ENCODE measurements at regions not wholly inside any gene's neighbourhood (a gene's known extent, or its start where the extent isn't known, plus 50 kb on each side); places are given as distances from the start of the nearest gene placed in this dataset.
"Not testable (repeated sequence)": the region's sequence is repeated elsewhere in the genome, so short reads cannot be mapped to it uniquely, and the experiment has no call there.

DNA sequence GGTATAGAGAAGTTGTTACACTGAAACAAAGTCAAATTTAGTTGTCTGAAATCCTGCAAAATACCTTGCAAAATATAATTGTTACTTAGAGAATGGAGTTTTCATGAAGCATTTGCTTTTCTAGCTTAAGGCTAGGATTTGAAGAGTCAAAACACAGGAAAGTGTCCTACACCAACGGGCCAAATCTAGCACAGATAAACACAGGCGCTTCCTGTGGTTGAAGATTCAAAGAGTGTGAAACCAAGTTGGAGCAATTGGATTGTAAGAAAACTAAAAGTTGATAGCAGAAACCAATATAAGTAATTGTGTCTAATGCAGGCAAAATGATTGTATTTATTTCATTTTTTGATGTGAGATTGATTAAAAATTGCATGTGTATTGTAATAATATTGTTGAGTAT lies 2002.5 kb upstream of the TENM3 start:
- no peak for DNase-seq (ENCODE audit: low read depth in 4 of 4, low spot score in 3 of 4)

DNA sequence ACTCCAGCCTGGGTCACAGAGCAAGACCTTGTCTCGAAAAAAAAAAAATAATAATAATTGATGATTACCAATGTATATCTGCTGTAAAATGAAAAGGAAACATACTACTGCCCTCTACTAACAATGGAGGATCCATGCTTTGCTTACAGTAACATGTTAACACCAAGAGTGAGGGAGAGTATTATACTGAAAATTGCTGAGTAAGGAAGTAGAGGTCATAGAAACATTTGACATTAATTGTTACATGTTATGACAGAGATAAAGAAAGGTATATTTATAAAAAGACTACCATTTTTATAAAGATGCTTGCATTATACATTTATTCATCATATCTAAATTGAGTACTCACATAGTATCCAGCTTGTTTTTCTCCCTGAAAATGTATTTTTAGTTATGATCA lies 1989.8 kb upstream of the TENM3 start:
- DNase-seq (ENCODE audit: low read depth in 4 of 4, low spot score in 3 of 4): no peak

DNA sequence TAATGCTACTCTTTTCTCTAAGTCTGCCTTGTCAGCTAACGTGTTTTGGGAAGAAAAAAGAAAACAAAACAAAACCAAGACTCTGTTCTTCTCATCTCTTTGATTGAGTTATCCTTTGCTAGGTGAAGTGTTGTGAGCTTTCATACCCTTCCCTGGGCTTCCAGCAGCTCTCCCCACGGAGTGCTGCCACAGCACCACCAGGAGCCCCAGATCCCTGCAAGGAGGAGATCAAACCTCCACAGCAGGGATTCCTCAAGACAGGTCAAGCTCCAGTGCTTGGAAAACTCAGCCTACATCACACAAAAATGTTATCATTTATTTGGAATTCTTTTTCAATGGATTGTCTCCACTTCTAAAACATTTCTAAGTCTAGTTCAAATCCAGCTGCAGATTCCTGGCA lies 1981.9 kb upstream of the TENM3 start:
- DNase-seq (ENCODE audit: low read depth in 4 of 4, low spot score in 3 of 4): no peak

DNA sequence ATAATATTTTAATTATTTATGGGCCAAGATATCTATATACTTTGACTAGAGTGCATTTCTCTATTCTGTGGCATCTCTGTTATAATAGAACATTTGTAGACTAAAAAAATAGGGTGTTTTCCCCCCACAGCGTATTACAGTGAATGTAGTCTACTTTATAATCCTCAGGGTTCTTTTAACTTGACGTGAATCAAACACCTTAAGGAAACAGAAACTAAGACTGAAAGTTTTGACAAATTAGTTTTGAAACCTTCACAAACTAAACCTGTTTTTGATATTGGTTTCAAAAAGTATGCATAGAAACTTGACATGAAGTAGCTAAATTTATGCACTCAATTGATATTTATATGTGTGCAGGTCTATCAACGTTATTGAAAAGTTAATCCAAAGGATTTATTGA lies 1963.1 kb upstream of the TENM3 start:
- no peak for DNase-seq (ENCODE audit: low read depth in 4 of 4, low spot score in 3 of 4)

DNA sequence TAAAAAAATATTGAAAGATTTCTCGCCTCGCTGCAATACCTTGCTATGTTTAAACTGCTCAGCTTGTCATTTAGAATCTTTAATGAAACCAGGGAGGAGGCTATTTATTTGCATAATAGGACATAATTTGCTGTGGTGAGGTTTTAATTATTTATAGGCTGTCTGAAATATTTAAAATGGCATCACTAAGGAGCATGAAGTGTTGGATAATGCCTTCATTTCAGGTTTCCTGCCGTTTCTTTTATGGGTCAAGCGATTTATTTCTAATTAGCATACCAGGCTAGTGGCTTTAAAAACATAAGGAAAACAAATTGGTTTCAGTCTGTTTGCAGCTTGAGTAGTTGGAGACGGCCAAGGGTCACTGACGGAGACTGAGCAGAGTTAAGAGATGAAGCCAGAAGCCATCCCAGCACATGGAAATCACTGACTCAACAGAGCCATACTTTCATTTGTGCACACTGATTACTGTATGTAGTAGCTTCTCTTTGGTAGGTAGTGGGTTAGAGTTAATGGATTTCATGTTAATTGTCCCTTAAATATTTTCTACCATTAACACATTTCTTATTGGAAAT lies 1962.4 kb upstream of the TENM3 start:
- peak in 1 of 4 donors; percentile 10 for DNase-seq (ENCODE audit: low read depth in 4 of 4, low spot score in 3 of 4)

DNA sequence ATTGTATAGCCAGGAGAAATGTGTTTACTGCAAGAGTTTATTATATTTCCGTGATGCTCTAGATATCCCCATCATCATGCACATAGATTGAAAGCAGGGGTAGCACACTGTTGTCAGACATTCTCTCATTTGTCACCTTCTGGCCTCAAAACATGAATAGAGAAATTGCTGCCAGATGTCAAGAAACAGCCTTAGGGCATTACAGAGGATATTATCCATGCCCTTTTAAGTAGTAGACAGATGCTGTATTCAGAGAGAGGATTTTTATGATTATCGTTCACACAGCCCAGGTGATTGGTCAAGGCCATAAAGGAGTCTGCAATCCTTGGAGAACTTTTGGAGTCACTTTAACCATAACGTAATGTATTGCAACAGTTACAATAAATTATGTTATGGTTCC lies 1961.5 kb upstream of the TENM3 start:
- no peak for DNase-seq (ENCODE audit: low read depth in 4 of 4, low spot score in 3 of 4)

GRCh38 chr4:180284267-180284666 lies 1958.9 kb upstream of the TENM3 start:
- DNase-seq (ENCODE audit: low read depth in 4 of 4, low spot score in 3 of 4): no peak

- DNase-seq (ENCODE audit: low read depth in 4 of 4, low spot score in 3 of 4): no peak
These were observed 1957.4 kb upstream of the TENM3 start for GRCh38 chr4:180285796-180286195.

GRCh38 chr4:180292339-180292738 lies 1950.9 kb upstream of the TENM3 start:
- DNase-seq (ENCODE audit: low read depth in 4 of 4, low spot score in 3 of 4): no peak

GRCh38 chr4:180296036-180296599 lies 1947.1 kb upstream of the TENM3 start:
- no peak for DNase-seq (ENCODE audit: low read depth in 4 of 4, low spot score in 3 of 4)

DNA sequence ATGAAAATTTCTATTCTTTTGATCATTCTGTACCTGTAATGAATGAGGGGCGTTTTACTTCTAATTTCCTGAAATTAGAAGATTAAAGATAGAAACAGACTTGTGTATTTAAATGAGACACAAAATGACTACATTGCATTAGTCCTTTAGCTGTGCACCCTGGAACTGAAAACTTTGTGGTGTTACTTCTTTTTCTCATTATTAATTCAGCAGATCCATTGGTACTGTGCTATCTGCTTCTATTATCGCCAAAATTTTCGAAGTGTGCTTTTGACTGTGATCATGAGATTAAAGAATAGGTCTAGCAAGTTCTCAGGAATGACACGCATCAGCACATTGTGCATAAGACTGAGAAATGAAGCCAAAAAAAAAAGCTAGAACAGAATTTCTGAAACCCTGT lies 1938.9 kb upstream of the TENM3 start:
- DNase-seq (ENCODE audit: low read depth in 4 of 4, low spot score in 3 of 4): no peak

- DNase-seq (ENCODE audit: low read depth in 4 of 4, low spot score in 3 of 4): no peak
These were observed 1932.6 kb upstream of the TENM3 start for GRCh38 chr4:180310616-180311015.

GRCh38 chr4:180314972-180315371 lies 1928.2 kb upstream of the TENM3 start:
- no peak for DNase-seq (ENCODE audit: low read depth in 4 of 4, low spot score in 3 of 4)

- DNase-seq (ENCODE audit: low read depth in 4 of 4, low spot score in 3 of 4): no peak
These were observed 1912.7 kb upstream of the TENM3 start for GRCh38 chr4:180330521-180330920.

- DNase-seq (ENCODE audit: low read depth in 4 of 4, low spot score in 3 of 4): no peak
These were observed 1910.0 kb upstream of the TENM3 start for GRCh38 chr4:180333162-180333561.

DNA sequence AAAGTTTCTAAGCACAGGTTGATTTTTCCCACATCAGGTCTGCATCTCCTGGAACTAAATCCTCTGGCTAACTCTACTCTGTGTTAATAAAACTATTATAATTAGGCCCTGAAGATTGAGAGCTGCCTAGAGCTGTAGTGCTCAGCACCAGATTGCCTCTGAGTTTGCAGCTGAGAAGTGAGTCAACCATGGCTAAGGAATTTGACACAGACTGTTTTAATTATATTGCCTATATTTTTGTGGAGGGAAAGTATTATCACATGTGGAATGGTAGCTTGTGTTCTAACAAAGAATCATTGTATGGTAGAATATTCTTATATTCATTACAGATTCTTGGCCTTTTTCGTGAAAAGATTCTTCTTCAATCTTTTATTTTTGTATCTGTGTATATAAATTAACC lies 1907.6 kb upstream of the TENM3 start:
- DNase-seq (ENCODE audit: low read depth in 4 of 4, low spot score in 3 of 4): no peak

DNA sequence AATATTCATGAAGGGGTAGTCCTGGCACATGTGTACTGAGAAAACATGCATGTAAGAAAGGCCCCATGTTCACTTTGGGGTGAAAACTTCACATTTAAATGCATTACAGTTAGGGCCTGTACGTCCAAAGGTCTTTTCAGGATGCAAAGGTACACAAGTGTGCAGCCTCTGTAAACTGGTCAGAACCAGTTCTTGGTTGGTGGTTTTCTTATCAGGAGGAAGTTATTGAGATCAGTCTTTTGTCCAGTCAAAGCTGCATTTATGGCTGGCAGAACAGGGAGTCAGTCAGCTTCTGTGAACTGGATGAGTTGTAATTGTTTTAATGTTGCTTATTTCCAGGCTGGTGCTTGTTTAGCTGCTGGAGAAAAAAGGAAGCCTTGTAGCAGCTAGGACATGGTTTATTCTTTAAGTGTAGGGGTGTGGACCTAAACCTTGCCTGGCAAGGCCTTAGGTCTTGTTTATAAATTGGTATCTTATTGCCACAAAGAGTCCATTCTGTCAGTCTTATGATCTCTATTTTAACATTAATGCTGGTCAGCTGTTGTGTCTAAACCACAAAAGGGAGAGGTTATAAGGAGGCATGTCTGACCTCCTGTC lies 1906.6 kb upstream of the TENM3 start:
- no peak for DNase-seq (ENCODE audit: low read depth in 4 of 4, low spot score in 3 of 4)

- no peak for DNase-seq (ENCODE audit: low read depth in 4 of 4, low spot score in 3 of 4)
These were observed 1901.3 kb upstream of the TENM3 start for GRCh38 chr4:180341926-180342325.

- no peak for DNase-seq (ENCODE audit: low read depth in 4 of 4, low spot score in 3 of 4)
These were observed 1892.3 kb upstream of the TENM3 start for GRCh38 chr4:180350901-180351300.

DNA sequence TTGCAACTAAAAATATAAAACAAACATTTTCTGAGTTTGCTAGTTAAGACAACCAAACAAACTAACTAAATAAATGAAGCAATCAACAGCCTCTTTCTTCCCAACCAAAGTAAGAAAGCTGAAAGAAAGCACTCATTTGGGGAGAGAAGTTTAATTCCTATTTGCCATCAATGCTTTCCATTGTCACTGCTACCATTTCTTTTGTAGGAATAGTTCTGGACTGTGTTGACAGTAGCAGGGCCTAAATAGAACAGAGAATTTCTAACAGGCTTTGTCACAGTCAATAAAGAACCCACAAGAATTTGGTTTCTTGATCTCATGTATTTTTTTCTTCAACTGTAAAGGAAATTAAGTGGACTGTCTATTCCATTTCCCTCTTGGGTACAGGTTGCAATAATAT lies 1886.4 kb upstream of the TENM3 start:
- DNase-seq (ENCODE audit: low read depth in 4 of 4, low spot score in 3 of 4): no peak

DNA sequence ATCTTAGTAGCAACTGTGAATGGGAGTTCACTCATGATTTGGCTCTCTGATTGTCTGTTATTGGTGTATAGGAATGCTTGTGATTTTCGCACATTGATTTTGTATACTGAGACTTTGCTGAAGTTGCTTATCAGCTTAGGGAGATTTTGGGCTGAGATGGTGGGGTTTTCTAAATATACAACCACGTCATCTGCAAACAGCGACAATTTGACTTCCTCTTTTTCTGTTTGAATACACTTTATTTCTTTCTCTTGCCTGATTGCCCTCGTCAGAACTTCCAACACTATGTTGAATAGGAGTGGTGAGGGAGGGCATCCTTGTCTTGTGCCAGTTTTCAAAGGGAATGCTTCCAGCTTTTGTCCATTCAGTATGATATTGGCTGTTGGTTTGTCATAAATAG lies 1883.1 kb upstream of the TENM3 start:
- DNase-seq (ENCODE audit: low read depth in 4 of 4, low spot score in 3 of 4): not testable (repeated sequence)

- DNase-seq (ENCODE audit: low read depth in 4 of 4, low spot score in 3 of 4): no peak
These were observed 1879.4 kb upstream of the TENM3 start for GRCh38 chr4:180363815-180364214.

GRCh38 chr4:180372691-180373090 lies 1870.5 kb upstream of the TENM3 start:
- no peak for DNase-seq (ENCODE audit: low read depth in 4 of 4, low spot score in 3 of 4)
